Sigmoid colon (tissue), 4 donors: ENCODE measurements at regions not wholly inside any gene's neighbourhood (a gene's known extent, or its start where the extent isn't known, plus 50 kb on each side); places are given as distances from the start of the nearest gene placed in this dataset.

Source experiments
- POLR2A ChIP-seq, 2 donors: fragments of 450-650 bp; IDR thresholded peaks; one replicate each; pipeline ENCODE4 v1.6.1; 2016; ENCODE audit warnings: antibody characterized with exemption in 2 of 2, mild to moderate bottlenecking in 2 of 2, moderate library complexity in 2 of 2
- POLR2AphosphoS5 ChIP-seq, 4 donors: sonication (generic); formaldehyde crosslinking; IDR thresholded peaks; one replicate each; pipeline ENCODE4 v1.6.1; 2017; ENCODE audit warnings: antibody characterized with exemption in 4 of 4
- TF ChIP-seq, protein P1 (sequence below), 4 experiments: fragments of 450-650 bp in 3 of 4; fragments of 200-600 bp in 1 of 4; IDR thresholded peaks; one replicate each; pipeline ENCODE4 v1.5.1; 2016 to 2019; ENCODE audit warnings: antibody characterized with exemption in 4 of 4, mild to moderate bottlenecking in 3 of 4, moderate library complexity in 2 of 4

- TF ChIP-seq, protein P1, sequence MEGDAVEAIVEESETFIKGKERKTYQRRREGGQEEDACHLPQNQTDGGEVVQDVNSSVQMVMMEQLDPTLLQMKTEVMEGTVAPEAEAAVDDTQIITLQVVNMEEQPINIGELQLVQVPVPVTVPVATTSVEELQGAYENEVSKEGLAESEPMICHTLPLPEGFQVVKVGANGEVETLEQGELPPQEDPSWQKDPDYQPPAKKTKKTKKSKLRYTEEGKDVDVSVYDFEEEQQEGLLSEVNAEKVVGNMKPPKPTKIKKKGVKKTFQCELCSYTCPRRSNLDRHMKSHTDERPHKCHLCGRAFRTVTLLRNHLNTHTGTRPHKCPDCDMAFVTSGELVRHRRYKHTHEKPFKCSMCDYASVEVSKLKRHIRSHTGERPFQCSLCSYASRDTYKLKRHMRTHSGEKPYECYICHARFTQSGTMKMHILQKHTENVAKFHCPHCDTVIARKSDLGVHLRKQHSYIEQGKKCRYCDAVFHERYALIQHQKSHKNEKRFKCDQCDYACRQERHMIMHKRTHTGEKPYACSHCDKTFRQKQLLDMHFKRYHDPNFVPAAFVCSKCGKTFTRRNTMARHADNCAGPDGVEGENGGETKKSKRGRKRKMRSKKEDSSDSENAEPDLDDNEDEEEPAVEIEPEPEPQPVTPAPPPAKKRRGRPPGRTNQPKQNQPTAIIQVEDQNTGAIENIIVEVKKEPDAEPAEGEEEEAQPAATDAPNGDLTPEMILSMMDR (IDR thresholded peaks at IDR 0.05): no peak
- TF ChIP-seq POLR2AphosphoS5 (IDR thresholded peaks at IDR 0.05) (no peak), POLR2A (IDR thresholded peaks at IDR 0.05) (no peak)
Measured at GRCh38 chr11:130608287-130608686, 159.8 kb downstream of the ADAMTS15 start.
